Kidney (tissue), 13 donors: ENCODE measurements at regions not wholly inside any gene's neighbourhood (a gene's known extent, or its start where the extent isn't known, plus 50 kb on each side); places are given as distances from the start of the nearest gene placed in this dataset.

Experiments used
- DNase-seq, 5 donors: peaks; one replicate each; pipeline ENCODE4 v3.0.0-alpha.2; 2013 to 2020
- FAIRE-seq: peaks from 2 replicates; lab custom pipeline; 2012; peaks lifted over from hg19 to GRCh38; lab: Jason Lieb, UNC
- H3K27ac ChIP-seq, 2 donors: one replicate each; pipeline ENCODE4 v1.7.0; 2013; ENCODE audit warnings: low read depth in 2 of 2, low read length in 2 of 2, inconsistent platforms in 1 of 2
- H3K27me3 ChIP-seq: one replicate; pipeline ENCODE4 v1.7.1; 2013; ENCODE audit warnings: low read length, inconsistent platforms; ENCODE audit not compliant: control insufficient read depth, insufficient read depth
- H3K36me3 ChIP-seq, 3 donors: one replicate each; pipeline versions ENCODE4 v1.7.0 to v1.7.1; 2013; ENCODE audit warnings: low read length in 3 of 3, control low read depth in 1 of 3, inconsistent platforms in 1 of 3; ENCODE audit not compliant: insufficient read depth in 3 of 3, control insufficient read depth in 2 of 3
- H3K4me1 ChIP-seq, 3 donors: one replicate each; pipeline versions ENCODE4 v1.7.0 to v1.7.1; 2013; ENCODE audit warnings: low read length in 3 of 3, inconsistent platforms in 1 of 3, low read depth in 1 of 3; ENCODE audit not compliant: control insufficient read depth in 2 of 3, insufficient read depth in 2 of 3
- H3K4me3 ChIP-seq, 3 donors: one replicate each; pipeline versions ENCODE4 v1.7.0 to v1.8.1; 2013; ENCODE audit warnings: low read length in 3 of 3, control low read depth in 1 of 3, inconsistent platforms in 1 of 3
- H3K9ac ChIP-seq, 3 donors: one replicate each; pipeline versions ENCODE4 v1.7.0 to v1.7.1; 2013; ENCODE audit warnings: low read length in 3 of 3, control low read depth in 1 of 3, inconsistent platforms in 1 of 3
- H3K9me3 ChIP-seq, 3 donors: one replicate each; pipeline versions ENCODE4 v1.7.0 to v1.7.1; 2013; ENCODE audit warnings: low read length in 3 of 3, control low read depth in 1 of 3, inconsistent platforms in 1 of 3; ENCODE audit not compliant: control insufficient read depth in 2 of 3, insufficient read depth in 1 of 3
- CTCF ChIP-seq: IDR thresholded peaks from 3 replicates; pipeline ENCODE4 v1.5.1; 2012; ENCODE audit warnings: mild to moderate bottlenecking, moderate library complexity, borderline replicate concordance; ENCODE audit not compliant: insufficient read depth; ENCODE audit errors: extremely low read depth
- intact Hi-C: fragments of 100-400 bp; cut with DNase I; formaldehyde crosslinking; loops from one replicate; pipeline ENCODE4 v1.11.1; 2022
- donor health status: control.
- donor health status: control.
- donor health status: control.
- donor health status: control.
- donor health status: control.
- donor health status: DM: yes; HTN: yes; CAD: no.
- donor health status: Normal renal cell carcinoma (clear cell type).

GRCh38 chr7:91366091-91366490 lies 101.9 kb downstream of the FZD1 start:
- no peak overlapping the region for H3K27ac ChIP-seq
- intact Hi-C loops: no loop called here
- no peak overlapping the region for H3K9ac ChIP-seq
- no peak overlapping the region for H3K4me3 ChIP-seq
- no peaks in the 10 kb centered on the region for H3K9me3 ChIP-seq
- no peaks in the 10 kb centered on the region for H3K27me3 ChIP-seq
- TF ChIP-seq CTCF: no peak
- H3K4me1 ChIP-seq: no peaks in the 10 kb centered on the region
- DNase-seq (no peak), FAIRE-seq (no peak)
- H3K36me3 ChIP-seq: no peaks in the 10 kb centered on the region

GRCh38 chr7:91367812-91368578 lies 103.8 kb downstream of the FZD1 start:
- Histone ChIP-seq H3K27ac (no peak overlapping the region), H3K4me3 (no peak overlapping the region), H3K4me1 (no peaks in the 10 kb centered on the region), H3K36me3 (no peaks in the 10 kb centered on the region), H3K27me3 (no peaks in the 10 kb centered on the region), H3K9ac (no peak overlapping the region), H3K9me3 (no peaks in the 10 kb centered on the region)
- intact Hi-C loops: no loop called here
- no peak for TF ChIP-seq CTCF
- DNase-seq: no peak
- FAIRE-seq: no peak

DNA sequence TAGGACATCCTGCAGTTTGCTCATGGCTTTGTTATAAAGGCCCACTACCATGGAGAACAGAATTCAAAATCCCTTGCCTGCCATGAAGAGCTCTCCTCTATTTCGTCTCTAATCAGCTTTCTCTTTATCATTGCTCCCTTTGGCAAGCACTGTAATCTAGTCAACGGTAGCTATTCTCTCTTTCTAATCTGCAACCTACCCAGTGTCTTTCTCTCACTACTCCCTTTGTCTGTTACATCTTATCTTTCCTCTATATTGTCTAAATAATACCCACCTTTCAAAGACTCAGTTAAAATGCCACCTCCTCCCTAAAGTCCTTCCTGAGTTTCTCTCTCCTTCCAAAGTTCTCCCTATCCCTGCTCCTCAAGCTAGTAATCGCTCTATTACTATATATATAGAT lies 108.1 kb downstream of the FZD1 start:
- intact Hi-C loops: no loop called here
- TF ChIP-seq CTCF: no peak
- no peak for DNase-seq
- Histone ChIP-seq H3K36me3 (no peaks in the 10 kb centered on the region), H3K9me3 (no peaks in the 10 kb centered on the region), H3K27ac (no peak overlapping the region), H3K4me1 (peaks cover 0 to 3% (median 3%) of the 10 kb centered on the region in 3 donors), H3K4me3 (no peak overlapping the region), H3K27me3 (no peaks in the 10 kb centered on the region), H3K9ac (no peak overlapping the region)
- no peak for FAIRE-seq
